Adipocyte (in vitro differentiated cells): ENCODE measurements at regions not wholly inside any gene's neighbourhood (a gene's known extent, or its start where the extent isn't known, plus 50 kb on each side); places are given as distances from the start of the nearest gene placed in this dataset.
"Not testable (repeated sequence)": the region's sequence is repeated elsewhere in the genome, so short reads cannot be mapped to it uniquely, and the experiment has no call there.

ENCODE experiments used
- DNase-seq: peaks from one replicate; pipeline ENCODE4 v3.0.0-alpha.2; 2015; ENCODE audit warnings: low read depth
- H3K27me3 ChIP-seq: replicated peaks from 2 replicates; pipeline ENCODE4 v1.7.0; 2013; ENCODE audit warnings: mild to moderate bottlenecking, low read length, moderate library complexity; ENCODE audit not compliant: control insufficient read depth, insufficient read depth
- H3K36me3 ChIP-seq: 2 replicates; pipeline ENCODE4 v1.7.0; 2013; ENCODE audit warnings: low read length, mild to moderate bottlenecking, moderate library complexity; ENCODE audit not compliant: control insufficient read depth, insufficient read depth, severe bottlenecking
- H3K4me1 ChIP-seq: 2 replicates; pipeline ENCODE4 v1.7.0; 2013; ENCODE audit warnings: mild to moderate bottlenecking, low read length, moderate library complexity; ENCODE audit not compliant: control insufficient read depth, insufficient read depth
- H3K4me3 ChIP-seq: 2 replicates; pipeline ENCODE4 v1.7.0; 2013; ENCODE audit warnings: mild to moderate bottlenecking, low read length, moderate library complexity
- H3K9ac ChIP-seq: 2 replicates; pipeline ENCODE4 v1.7.0; 2013; ENCODE audit warnings: mild to moderate bottlenecking, low read length, moderate library complexity
- H3K9me3 ChIP-seq: 2 replicates; pipeline ENCODE4 v1.7.0; 2013; ENCODE audit warnings: mild to moderate bottlenecking, low read length, moderate library complexity; ENCODE audit not compliant: control insufficient read depth

- Histone ChIP-seq H3K4me3 (no peak overlapping the region), H3K4me1 (no peaks in the 10 kb centered on the region), H3K9ac (no peak overlapping the region), H3K36me3 (no peaks in the 10 kb centered on the region), H3K9me3 (peaks cover 8% of the 10 kb centered on the region), H3K27me3 (no peaks in the 10 kb centered on the region)
- no peak for DNase-seq
Measured at GRCh38 chr16:8053437-8053836, 536.9 kb downstream of the TMEM114 start.

GRCh38 chr16:8048433-8048832 lies 541.9 kb downstream of the TMEM114 start:
- Histone ChIP-seq H3K4me1 (no peaks in the 10 kb centered on the region), H3K27me3 (no peaks in the 10 kb centered on the region), H3K4me3 (no peak overlapping the region), H3K9ac (no peak overlapping the region), H3K36me3 (no peaks in the 10 kb centered on the region), H3K9me3 (peaks cover 8% of the 10 kb centered on the region)
- no peak for DNase-seq

GRCh38 chr16:8047736-8048135 lies 542.6 kb downstream of the TMEM114 start:
- no peak overlapping the region for H3K9ac ChIP-seq
- H3K4me1 ChIP-seq: no peaks in the 10 kb centered on the region
- H3K4me3 ChIP-seq: no peak overlapping the region
- peaks cover 8% of the 10 kb centered on the region for H3K9me3 ChIP-seq
- DNase-seq: no peak
- no peaks in the 10 kb centered on the region for H3K27me3 ChIP-seq
- no peaks in the 10 kb centered on the region for H3K36me3 ChIP-seq

GRCh38 chr16:8044796-8045195 lies 545.5 kb downstream of the TMEM114 start:
- no peak overlapping the region for H3K4me3 ChIP-seq
- no peak for DNase-seq
- H3K36me3 ChIP-seq: no peaks in the 10 kb centered on the region
- no peak overlapping the region for H3K9ac ChIP-seq
- H3K9me3 ChIP-seq: no peaks in the 10 kb centered on the region
- H3K4me1 ChIP-seq: no peaks in the 10 kb centered on the region
- no peaks in the 10 kb centered on the region for H3K27me3 ChIP-seq

- no peaks in the 10 kb centered on the region for H3K27me3 ChIP-seq
- H3K4me1 ChIP-seq: no peaks in the 10 kb centered on the region
- H3K9me3 ChIP-seq: no peaks in the 10 kb centered on the region
- DNase-seq: no peak
- no peak overlapping the region for H3K4me3 ChIP-seq
- H3K9ac ChIP-seq: no peak overlapping the region
- no peaks in the 10 kb centered on the region for H3K36me3 ChIP-seq
Measured at GRCh38 chr16:8032406-8032805, 557.9 kb downstream of the TMEM114 start.

- H3K9ac ChIP-seq, H3K27me3 ChIP-seq, DNase-seq, H3K9me3 ChIP-seq, H3K4me3 ChIP-seq, H3K36me3 ChIP-seq, H3K4me1 ChIP-seq: not testable (repeated sequence)
Measured at GRCh38 chr16:8030004-8030403, 560.3 kb downstream of the TMEM114 start.

GRCh38 chr16:8026450-8026849 lies 563.9 kb downstream of the TMEM114 start:
- Histone ChIP-seq H3K4me1 (no peaks in the 10 kb centered on the region), H3K9ac (no peak overlapping the region), H3K27me3 (no peaks in the 10 kb centered on the region), H3K9me3 (no peaks in the 10 kb centered on the region), H3K36me3 (no peaks in the 10 kb centered on the region), H3K4me3 (no peak overlapping the region)
- DNase-seq: no peak

GRCh38 chr16:8023326-8023725 lies 567.0 kb downstream of the TMEM114 start:
- Histone ChIP-seq H3K27me3 (no peaks in the 10 kb centered on the region), H3K9ac (no peak overlapping the region), H3K36me3 (no peaks in the 10 kb centered on the region), H3K9me3 (no peaks in the 10 kb centered on the region), H3K4me3 (no peak overlapping the region), H3K4me1 (no peaks in the 10 kb centered on the region)
- no peak for DNase-seq

GRCh38 chr16:8005096-8005860 lies 585.0 kb downstream of the TMEM114 start:
- Histone ChIP-seq H3K4me3 (no peak overlapping the region), H3K9me3 (no peaks in the 10 kb centered on the region), H3K27me3 (no peaks in the 10 kb centered on the region), H3K4me1 (no peaks in the 10 kb centered on the region), H3K9ac (no peak overlapping the region), H3K36me3 (no peaks in the 10 kb centered on the region)
- no peak for DNase-seq

GRCh38 chr16:7998789-7999453 lies 591.4 kb downstream of the TMEM114 start:
- H3K9me3 ChIP-seq: no peaks in the 10 kb centered on the region
- no peak overlapping the region for H3K4me3 ChIP-seq
- no peak overlapping the region for H3K9ac ChIP-seq
- no peak for DNase-seq
- no peaks in the 10 kb centered on the region for H3K4me1 ChIP-seq
- H3K27me3 ChIP-seq: no peaks in the 10 kb centered on the region
- no peaks in the 10 kb centered on the region for H3K36me3 ChIP-seq

- DNase-seq: no peak
Measured at GRCh38 chr16:7997966-7998365, 592.3 kb downstream of the TMEM114 start.

More at GRCh38 chr16:7997966-7998365, 592.3 kb downstream of the TMEM114 start:
- Histone ChIP-seq H3K4me1 (no peaks in the 10 kb centered on the region), H3K27me3 (no peaks in the 10 kb centered on the region), H3K36me3 (no peaks in the 10 kb centered on the region), H3K4me3 (no peak overlapping the region), H3K9me3 (no peaks in the 10 kb centered on the region), H3K9ac (no peak overlapping the region)
